ENCODE measurements at regions not wholly inside any gene's neighbourhood (a gene's known extent, or its start where the extent isn't known, plus 50 kb on each side); places are given as distances from the start of the nearest gene placed in this dataset.

DNA sequence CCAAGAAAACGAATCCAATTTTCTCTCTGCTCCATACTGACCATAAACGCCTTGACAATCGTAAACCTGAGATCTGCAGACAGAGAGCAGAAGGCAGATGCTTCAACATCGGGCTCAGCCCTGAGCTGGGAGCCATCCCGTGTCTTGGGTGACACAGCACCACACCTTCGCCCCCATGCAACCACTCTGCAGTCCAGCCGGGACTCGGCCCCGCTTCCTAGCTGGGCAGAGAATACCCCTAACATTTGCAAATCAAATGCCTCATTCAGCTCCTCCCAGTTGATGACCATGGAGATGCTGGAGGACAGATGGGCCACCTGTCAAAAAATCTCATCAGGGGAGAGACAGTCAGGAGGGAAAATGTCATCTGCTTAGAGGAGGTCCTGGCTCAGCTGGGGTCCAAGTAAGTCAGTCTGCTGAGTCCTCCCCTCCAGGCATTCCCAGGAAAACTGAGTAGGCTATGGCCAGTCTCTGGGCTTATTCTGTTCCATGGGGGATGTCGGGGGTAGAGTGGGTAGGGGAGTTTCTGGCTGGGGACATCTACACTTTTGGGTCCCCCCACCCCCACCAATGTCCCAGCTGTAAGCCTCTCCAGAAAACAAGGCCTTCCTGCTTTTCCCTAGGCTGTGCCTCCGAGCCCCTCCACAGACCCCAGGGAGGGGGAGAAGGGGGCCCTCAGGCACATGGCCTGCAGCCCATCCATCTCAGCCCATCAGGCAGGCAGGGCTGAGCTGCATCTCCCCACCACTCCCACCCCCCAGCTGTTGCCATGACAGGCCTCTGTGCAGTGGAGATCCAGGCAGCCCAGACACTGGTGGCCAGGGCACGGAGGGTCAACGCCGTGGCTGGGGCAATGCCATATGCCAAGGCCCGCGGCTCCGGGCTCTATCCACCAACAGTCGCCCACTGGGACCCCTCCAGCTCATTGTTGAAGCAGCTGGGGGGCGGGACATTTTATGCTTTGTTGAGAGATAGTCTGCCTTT lies 158.6 kb downstream of the AXIN2 start:
- Histone ChIP-seq H3K36me3 (ENCODE audit: control insufficient read depth in 2 of 2, extremely low read depth in 1 of 2, insufficient read depth in 2 of 2, low read length in 2 of 2) (no peaks in the 10 kb centered on the region), H3K4me3 (ENCODE audit: control insufficient read depth in 2 of 3, extremely low read depth in 1 of 3, insufficient read depth in 2 of 3, low read depth in 1 of 3, low read length in 3 of 3) (no peak overlapping the region), H3K4me1 (ENCODE audit: control insufficient read depth, extremely low read depth, insufficient read depth, low read length) (no peaks in the 10 kb centered on the region), H3K9me3 (ENCODE audit: control insufficient read depth, low read depth, low read length) (no peaks in the 10 kb centered on the region), H3K27me3 (ENCODE audit: control insufficient read depth, extremely low read depth, insufficient read depth, low read length) (no peaks in the 10 kb centered on the region), H3K9me1 (ENCODE audit: control insufficient read depth, extremely low read depth, insufficient read depth, low read length) (no peaks in the 10 kb centered on the region), H3K9ac (ENCODE audit: control insufficient read depth, extremely low read depth, insufficient read depth, low read length) (no peak overlapping the region), H3K79me2 (ENCODE audit: control insufficient read depth, insufficient read depth, low read length) (no peaks in the 10 kb centered on the region), H3K27ac (ENCODE audit: control insufficient read depth, insufficient read depth, low read length) (no peak overlapping the region), H3K4me2 (ENCODE audit: control insufficient read depth, extremely low read depth, insufficient read depth, low read depth, low read length) (no peak overlapping the region), H2AFZ (ENCODE audit: control insufficient read depth, low read length) (no peak overlapping the region), H4K20me1 (ENCODE audit: control insufficient read depth, extremely low read depth, insufficient read depth, low read length) (no peaks in the 10 kb centered on the region)
- TF ChIP-seq, protein P1, sequence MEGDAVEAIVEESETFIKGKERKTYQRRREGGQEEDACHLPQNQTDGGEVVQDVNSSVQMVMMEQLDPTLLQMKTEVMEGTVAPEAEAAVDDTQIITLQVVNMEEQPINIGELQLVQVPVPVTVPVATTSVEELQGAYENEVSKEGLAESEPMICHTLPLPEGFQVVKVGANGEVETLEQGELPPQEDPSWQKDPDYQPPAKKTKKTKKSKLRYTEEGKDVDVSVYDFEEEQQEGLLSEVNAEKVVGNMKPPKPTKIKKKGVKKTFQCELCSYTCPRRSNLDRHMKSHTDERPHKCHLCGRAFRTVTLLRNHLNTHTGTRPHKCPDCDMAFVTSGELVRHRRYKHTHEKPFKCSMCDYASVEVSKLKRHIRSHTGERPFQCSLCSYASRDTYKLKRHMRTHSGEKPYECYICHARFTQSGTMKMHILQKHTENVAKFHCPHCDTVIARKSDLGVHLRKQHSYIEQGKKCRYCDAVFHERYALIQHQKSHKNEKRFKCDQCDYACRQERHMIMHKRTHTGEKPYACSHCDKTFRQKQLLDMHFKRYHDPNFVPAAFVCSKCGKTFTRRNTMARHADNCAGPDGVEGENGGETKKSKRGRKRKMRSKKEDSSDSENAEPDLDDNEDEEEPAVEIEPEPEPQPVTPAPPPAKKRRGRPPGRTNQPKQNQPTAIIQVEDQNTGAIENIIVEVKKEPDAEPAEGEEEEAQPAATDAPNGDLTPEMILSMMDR (optimal IDR thresholded peaks at IDR 0.05 in 1 of 3, IDR thresholded peaks at IDR 0.05 in 1 of 3, conservative IDR thresholded peaks at IDR 0.05 in 1 of 3; ENCODE audit: extremely low read depth in 1 of 3, insufficient read depth in 2 of 3, low read length in 3 of 3) = no peak
- no peak for TF ChIP-seq EZH2 (IDR thresholded peaks at IDR 0.05; ENCODE audit: low read length)
- DNase-seq (ENCODE audit: low read depth, low spot score) (no peak), FAIRE-seq (no peak)
- dilution Hi-C loops (cut with MboI; ENCODE audit: extremely low pct_ligation_motif_present, low sequenced_read_pairs) = no loop called here

DNA sequence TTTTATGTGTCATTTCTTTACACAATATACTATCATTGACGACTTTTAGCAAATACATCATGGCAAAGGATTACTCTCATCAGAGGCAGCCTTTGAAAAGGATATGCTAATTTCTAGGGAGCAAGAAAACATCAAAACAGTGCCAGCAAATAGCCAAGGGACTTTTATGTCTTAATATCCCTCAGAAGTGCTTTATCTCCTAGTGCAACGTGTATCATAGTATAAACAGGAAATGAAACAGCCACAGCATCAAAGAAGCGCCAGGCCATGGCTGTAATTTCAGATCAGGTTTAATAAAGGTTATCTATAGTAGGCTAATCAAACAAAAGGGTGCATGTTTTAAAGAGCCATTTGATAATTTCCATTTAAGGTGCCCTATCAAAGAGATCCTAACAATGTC lies 159.9 kb downstream of the AXIN2 start:
- dilution Hi-C loops (cut with MboI; ENCODE audit: extremely low pct_ligation_motif_present, low sequenced_read_pairs) = no loop called here
- Histone ChIP-seq H3K9me3 (ENCODE audit: control insufficient read depth, low read depth, low read length) (no peaks in the 10 kb centered on the region), H2AFZ (ENCODE audit: control insufficient read depth, low read length) (no peak overlapping the region), H3K4me3 (ENCODE audit: control insufficient read depth in 2 of 3, extremely low read depth in 1 of 3, insufficient read depth in 2 of 3, low read depth in 1 of 3, low read length in 3 of 3) (no peak overlapping the region), H3K9ac (ENCODE audit: control insufficient read depth, extremely low read depth, insufficient read depth, low read length) (no peak overlapping the region), H3K4me2 (ENCODE audit: control insufficient read depth, extremely low read depth, insufficient read depth, low read depth, low read length) (no peak overlapping the region), H3K27me3 (ENCODE audit: control insufficient read depth, extremely low read depth, insufficient read depth, low read length) (no peaks in the 10 kb centered on the region), H3K79me2 (ENCODE audit: control insufficient read depth, insufficient read depth, low read length) (no peaks in the 10 kb centered on the region), H3K4me1 (ENCODE audit: control insufficient read depth, extremely low read depth, insufficient read depth, low read length) (no peaks in the 10 kb centered on the region), H3K36me3 (ENCODE audit: control insufficient read depth in 2 of 2, extremely low read depth in 1 of 2, insufficient read depth in 2 of 2, low read length in 2 of 2) (no peaks in the 10 kb centered on the region), H4K20me1 (ENCODE audit: control insufficient read depth, extremely low read depth, insufficient read depth, low read length) (no peaks in the 10 kb centered on the region), H3K9me1 (ENCODE audit: control insufficient read depth, extremely low read depth, insufficient read depth, low read length) (no peaks in the 10 kb centered on the region), H3K27ac (ENCODE audit: control insufficient read depth, insufficient read depth, low read length) (no peak overlapping the region)
- DNase-seq (ENCODE audit: low read depth, low spot score) (no peak), FAIRE-seq (no peak)
- no peak for TF ChIP-seq EZH2 (IDR thresholded peaks at IDR 0.05; ENCODE audit: low read length)
- TF ChIP-seq, protein P1 (optimal IDR thresholded peaks at IDR 0.05 in 1 of 3, IDR thresholded peaks at IDR 0.05 in 1 of 3, conservative IDR thresholded peaks at IDR 0.05 in 1 of 3; ENCODE audit: extremely low read depth in 1 of 3, insufficient read depth in 2 of 3, low read length in 3 of 3) = no peak
